Lower leg skin (tissue), 3 donors: ENCODE measurements at regions not wholly inside any gene's neighbourhood (a gene's known extent, or its start where the extent isn't known, plus 50 kb on each side); places are given as distances from the start of the nearest gene placed in this dataset.

Source experiments
- CTCF ChIP-seq, 3 donors: fragments of 450-650 bp; IDR thresholded peaks; one replicate each; pipeline ENCODE4 v1.5.1; 2016; ENCODE audit warnings: antibody characterized with exemption in 3 of 3, mild to moderate bottlenecking in 3 of 3, moderate library complexity in 2 of 3
- POLR2A ChIP-seq, 2 donors: fragments of 450-650 bp; IDR thresholded peaks; one replicate each; pipeline ENCODE4 v1.6.1; 2016 to 2017; ENCODE audit warnings: antibody characterized with exemption in 2 of 2, mild to moderate bottlenecking in 1 of 2, moderate library complexity in 1 of 2

GRCh38 chr1:194252199-194252598 lies 1065.8 kb upstream of the B3GALT2 start:
- TF ChIP-seq CTCF (IDR thresholded peaks at IDR 0.05) (no peak), POLR2A (IDR thresholded peaks at IDR 0.05) (no peak)
